IMR-90 (cell line): ENCODE measurements at regions not wholly inside any gene's neighbourhood (a gene's known extent, or its start where the extent isn't known, plus 50 kb on each side); places are given as distances from the start of the nearest gene placed in this dataset.

Experiments
- CEBPB ChIP-seq: IDR thresholded peaks from 2 replicates; pipeline ENCODE4 v1.6.1; 2012; ENCODE audit warnings: low read depth, low read length, improper control_type of control experiment
- MAFK ChIP-seq: IDR thresholded peaks from 2 replicates; pipeline ENCODE4 v1.6.1; 2012; ENCODE audit warnings: low read depth, low read length, improper control_type of control experiment
- TF ChIP-seq, protein P1 (sequence below): conservative IDR thresholded peaks from 2 replicates; pipeline ENCODE4 v1.5.1; 2012; ENCODE audit warnings: mild to moderate bottlenecking, low read depth, low read length, improper control_type of control experiment

DNA sequence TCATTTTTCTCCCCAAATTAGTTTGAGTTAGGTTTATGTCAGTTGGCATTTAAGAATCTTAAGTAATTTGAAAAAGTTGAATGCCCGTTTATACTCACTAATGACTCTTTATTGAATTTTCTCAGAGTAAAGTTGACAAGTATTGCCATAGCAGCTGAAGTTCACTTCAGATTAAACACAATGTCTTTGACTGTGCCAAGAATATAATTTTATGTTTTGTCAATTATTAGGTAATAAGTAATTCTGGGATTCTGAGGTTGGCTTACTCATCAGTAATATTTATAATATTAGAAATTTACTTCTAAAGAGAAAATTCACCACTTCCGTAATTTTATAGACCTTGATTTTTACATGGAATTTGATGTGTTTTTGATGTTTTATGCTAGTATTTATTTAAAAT, 369.3 kb upstream of the TMPRSS15 start:
- TF ChIP-seq, protein P1, sequence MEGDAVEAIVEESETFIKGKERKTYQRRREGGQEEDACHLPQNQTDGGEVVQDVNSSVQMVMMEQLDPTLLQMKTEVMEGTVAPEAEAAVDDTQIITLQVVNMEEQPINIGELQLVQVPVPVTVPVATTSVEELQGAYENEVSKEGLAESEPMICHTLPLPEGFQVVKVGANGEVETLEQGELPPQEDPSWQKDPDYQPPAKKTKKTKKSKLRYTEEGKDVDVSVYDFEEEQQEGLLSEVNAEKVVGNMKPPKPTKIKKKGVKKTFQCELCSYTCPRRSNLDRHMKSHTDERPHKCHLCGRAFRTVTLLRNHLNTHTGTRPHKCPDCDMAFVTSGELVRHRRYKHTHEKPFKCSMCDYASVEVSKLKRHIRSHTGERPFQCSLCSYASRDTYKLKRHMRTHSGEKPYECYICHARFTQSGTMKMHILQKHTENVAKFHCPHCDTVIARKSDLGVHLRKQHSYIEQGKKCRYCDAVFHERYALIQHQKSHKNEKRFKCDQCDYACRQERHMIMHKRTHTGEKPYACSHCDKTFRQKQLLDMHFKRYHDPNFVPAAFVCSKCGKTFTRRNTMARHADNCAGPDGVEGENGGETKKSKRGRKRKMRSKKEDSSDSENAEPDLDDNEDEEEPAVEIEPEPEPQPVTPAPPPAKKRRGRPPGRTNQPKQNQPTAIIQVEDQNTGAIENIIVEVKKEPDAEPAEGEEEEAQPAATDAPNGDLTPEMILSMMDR, result no peak
- TF ChIP-seq CEBPB, result no peak
- TF ChIP-seq MAFK, result no peak
